AG10803 (cell line): ENCODE measurements at regions not wholly inside any gene's neighbourhood (a gene's known extent, or its start where the extent isn't known, plus 50 kb on each side); places are given as distances from the start of the nearest gene placed in this dataset.

ENCODE experiments used
- DNase-seq: peaks from one replicate; pipeline ENCODE4 v3.0.0; 2010; ENCODE audit warnings: low read depth
- H3K4me3 ChIP-seq: 2 replicates; pipeline ENCODE4 v1.5.1; 2011; ENCODE audit warnings: mild to moderate bottlenecking, low read length, control low read depth
- TF ChIP-seq, protein P1 (sequence below): conservative IDR thresholded peaks from 2 replicates; pipeline ENCODE4 v1.5.1; 2011; ENCODE audit warnings: mild to moderate bottlenecking, low read length, control low read depth, inconsistent platforms

DNA sequence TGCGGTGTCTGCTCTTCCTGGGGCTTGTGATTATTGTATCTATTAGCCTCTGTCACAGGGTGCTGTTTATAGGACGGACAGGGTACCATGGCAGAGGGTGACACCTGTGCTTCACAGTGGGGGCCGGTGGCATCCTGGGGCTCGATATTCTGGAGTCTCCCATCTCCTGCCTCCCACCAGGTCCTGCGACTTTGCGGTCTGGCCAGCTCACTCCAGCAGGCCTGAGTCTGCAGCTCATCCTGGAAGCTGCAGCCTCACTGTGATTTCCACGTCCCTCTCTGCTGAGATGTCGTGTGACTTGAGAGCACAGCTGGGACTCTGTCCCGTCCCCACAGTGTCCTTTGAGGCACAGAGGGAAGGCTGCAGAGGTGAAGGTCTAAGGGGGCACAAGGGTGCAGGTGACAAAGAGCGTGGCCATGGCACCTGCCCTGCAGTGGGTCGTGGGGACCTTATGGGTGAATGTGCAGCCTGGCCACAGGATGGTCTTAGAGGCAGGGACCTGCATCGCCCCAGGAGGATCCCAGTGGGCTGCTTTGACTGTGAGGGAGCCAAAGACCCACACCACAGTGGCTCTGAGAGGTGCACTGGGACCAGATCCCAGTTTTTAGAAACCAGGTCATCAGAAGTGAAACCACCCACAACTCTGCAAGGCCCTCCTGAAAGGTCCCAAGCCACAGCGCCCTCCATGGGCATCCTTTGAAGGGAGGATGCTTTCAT lies 172.8 kb downstream of the KLF13 start:
- no peak overlapping the region for H3K4me3 ChIP-seq
- DNase-seq: no peak
- TF ChIP-seq, protein P1, sequence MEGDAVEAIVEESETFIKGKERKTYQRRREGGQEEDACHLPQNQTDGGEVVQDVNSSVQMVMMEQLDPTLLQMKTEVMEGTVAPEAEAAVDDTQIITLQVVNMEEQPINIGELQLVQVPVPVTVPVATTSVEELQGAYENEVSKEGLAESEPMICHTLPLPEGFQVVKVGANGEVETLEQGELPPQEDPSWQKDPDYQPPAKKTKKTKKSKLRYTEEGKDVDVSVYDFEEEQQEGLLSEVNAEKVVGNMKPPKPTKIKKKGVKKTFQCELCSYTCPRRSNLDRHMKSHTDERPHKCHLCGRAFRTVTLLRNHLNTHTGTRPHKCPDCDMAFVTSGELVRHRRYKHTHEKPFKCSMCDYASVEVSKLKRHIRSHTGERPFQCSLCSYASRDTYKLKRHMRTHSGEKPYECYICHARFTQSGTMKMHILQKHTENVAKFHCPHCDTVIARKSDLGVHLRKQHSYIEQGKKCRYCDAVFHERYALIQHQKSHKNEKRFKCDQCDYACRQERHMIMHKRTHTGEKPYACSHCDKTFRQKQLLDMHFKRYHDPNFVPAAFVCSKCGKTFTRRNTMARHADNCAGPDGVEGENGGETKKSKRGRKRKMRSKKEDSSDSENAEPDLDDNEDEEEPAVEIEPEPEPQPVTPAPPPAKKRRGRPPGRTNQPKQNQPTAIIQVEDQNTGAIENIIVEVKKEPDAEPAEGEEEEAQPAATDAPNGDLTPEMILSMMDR: no peak

DNA sequence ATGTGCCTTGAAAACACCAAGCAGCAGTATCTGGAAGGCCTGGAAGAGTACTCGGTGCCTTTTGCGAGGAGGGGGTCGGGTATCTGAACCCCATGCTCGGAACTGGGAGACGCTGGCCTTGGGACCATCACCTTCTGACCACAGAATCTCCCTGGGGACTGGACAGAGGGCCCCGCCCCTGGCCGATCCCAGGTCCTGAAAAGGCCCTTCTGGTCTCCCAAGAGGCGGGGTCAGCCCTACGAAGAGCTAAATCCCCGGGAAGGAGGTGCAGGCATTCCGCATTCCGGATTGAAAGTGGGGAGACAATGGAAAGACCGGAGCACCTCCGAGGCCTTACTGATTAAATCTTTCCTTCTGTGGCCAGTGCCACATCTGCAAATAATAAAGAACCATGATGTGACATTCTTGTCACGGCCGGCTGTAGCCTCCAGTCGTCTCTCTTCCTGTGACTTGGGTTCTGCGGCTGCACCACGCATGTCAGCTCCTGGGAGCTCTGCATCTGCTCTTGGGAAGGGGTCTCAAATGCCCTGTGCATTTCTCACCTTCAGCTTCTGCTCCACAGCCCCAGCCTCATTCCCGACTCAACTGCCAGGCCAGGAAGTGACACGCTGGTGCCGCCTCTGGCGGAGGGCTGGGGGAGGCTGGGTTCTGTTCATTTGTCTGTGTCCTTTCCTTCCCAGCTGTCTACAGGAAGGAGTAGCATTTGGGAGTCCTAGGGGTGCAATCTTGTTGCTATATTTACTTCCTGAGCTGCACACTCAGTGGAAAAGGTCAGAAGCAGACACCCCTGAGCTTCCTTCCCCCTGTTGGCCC lies 173.5 kb downstream of the KLF13 start:
- peak overlapping the region; percentile 13; the same call in 1 of the 2 replicates for H3K4me3 ChIP-seq
- DNase-seq: no peak
- TF ChIP-seq, protein P1: no peak

DNA sequence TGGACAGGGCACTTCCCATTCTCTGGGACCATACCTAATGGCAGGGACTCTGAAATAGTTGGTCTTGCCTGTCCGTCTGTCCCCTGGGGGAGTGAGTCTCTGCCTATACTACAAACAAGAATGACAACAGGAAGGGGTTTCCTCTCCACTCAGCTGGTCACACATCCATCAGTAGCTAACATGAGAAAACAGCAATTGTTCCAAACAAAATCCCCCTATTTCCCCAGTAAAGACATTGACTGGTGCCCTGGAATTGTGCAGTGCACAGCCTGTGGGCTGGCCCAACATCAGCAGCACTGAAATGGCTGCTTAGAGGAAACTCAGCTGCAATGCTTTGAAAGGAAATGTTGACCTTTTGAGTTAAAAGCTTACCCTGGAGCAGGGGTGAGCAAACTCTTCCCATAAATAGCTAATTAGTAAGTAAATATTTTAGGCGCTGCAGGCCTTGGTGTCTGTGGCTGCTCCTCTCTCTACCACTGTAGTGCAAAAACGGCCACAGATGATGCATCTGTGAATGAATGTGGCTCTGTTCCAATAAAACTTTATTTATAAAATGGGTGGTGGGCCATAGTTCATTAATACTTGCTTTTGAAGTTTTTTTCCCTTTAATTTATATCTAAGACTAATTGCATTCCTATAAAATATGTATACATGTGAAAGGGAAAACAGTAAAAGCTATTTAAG lies 174.3 kb downstream of the KLF13 start:
- no peak overlapping the region for H3K4me3 ChIP-seq
- DNase-seq: no peak
- TF ChIP-seq, protein P1: no peak

DNA sequence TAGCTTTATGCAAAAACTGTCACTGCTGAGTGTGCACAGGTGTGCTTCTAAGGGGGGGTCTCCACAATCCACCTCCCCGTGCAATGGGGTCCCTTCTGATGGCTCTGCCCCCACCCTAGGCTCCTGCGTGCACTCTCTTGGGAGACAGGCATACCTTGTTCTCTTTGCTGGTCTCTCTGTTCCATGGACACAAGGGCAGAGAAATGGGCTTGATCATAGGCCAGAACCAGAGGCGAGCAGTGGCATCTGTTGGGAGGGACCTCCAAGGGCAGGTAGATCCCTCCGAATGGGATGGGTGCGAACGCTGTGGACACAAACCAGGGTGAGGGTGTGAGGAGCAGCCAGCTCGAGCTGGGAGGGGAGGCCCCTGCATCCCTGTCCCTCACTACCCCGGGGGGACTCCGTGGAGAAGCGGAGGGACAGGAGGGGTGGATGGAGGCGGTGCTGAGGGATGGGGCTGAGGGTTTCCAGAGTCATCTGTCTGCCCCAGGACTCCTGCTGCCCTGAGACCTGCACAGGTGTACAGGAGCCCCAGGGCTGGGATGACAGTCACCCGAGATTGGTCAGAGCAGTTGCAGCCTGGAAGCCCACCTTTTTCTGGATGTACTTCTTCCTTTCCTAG lies 175.0 kb downstream of the KLF13 start:
- TF ChIP-seq, protein P1: no peak
- no peak overlapping the region for H3K4me3 ChIP-seq
- DNase-seq: no peak

DNA sequence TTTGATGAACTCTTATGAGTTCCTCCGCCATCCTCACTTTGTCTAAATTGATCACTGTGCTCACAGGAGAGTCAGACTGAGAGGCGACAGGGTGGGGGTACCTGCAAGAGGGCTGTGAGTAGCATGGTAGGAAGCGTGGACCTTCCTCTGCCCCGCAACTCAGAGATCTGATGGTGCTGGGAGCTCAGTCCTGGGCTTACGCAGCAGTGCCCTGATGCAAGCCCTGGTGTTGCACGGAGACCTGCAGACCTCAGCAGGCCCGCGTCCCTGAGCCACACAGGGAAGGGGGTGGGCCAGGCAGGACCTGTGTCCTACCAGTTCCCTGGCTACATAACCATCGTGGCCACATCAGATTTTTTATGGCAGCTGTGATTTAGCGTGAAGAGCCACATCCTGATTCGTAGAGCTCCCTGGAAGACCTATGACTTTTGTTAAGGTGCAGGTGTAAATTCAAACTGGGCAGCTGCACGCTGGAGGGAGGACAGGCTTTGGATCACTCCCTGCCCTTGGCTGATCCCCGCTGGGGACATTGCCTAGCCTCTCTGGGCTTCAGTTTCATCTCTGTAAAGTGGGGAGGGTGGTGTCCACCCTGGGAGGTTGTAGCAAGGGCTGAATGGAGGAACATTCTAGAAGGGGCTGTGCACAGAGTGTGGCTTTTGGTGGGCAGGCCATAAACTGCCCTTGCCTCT lies 176.1 kb downstream of the KLF13 start:
- TF ChIP-seq, protein P1: no peak
- H3K4me3 ChIP-seq: no peak overlapping the region
- DNase-seq: no peak

DNA sequence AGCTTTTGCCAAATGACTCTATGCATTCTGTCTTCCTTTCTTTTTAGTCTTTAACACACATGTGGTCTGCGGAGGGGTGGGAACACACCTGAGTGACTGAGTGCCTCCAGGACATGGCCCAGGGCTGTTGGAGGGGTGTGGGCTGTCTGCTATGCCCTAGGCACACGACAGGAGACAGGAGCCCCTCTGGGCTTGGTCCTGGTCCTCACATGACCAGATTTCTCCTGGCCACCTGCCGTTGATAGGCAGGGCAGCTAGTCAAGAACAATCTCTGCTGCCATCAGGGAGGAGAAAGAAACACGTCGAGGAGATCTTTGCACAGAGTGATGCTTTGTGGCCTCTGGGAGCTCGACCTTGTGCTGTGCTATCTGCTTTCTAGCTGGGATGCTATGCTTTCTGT lies 176.6 kb downstream of the KLF13 start:
- TF ChIP-seq, protein P1: no peak
- no peak for DNase-seq

More for the DNA sequence above, 176.6 kb downstream of the KLF13 start:
- H3K4me3 ChIP-seq: no peak overlapping the region
